Superior temporal gyrus (tissue), 1 donor: ENCODE measurements at regions not wholly inside any gene's neighbourhood (a gene's known extent, or its start where the extent isn't known, plus 50 kb on each side); places are given as distances from the start of the nearest gene placed in this dataset.

Experiments
- DNase-seq: peaks from one replicate; pipeline ENCODE4 v3.0.0-alpha.2; 2016; ENCODE audit errors: extremely low spot score

DNA sequence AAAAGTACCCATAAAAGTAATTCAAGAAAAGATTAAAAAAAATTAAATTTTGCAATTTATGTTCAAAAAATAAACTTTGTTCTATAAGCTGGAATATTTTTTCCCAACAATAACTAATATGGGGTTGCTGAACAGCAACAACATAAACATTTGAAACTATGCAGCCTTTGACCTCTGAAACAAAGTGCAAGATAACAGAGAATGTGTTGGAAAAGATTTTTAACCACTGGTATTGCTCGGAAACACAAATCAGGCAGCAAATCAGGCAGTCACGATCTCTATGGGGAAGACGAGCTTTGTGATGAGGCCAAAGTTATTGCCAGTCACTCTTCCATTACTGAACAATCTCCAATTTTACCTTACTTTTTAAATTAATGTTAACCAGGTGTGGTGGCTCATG is 332.1 kb downstream of the PABPC4L start:
- no peak for DNase-seq

GRCh38 chr4:133868856-133869255 is 332.7 kb downstream of the PABPC4L start:
- no peak for DNase-seq

DNA sequence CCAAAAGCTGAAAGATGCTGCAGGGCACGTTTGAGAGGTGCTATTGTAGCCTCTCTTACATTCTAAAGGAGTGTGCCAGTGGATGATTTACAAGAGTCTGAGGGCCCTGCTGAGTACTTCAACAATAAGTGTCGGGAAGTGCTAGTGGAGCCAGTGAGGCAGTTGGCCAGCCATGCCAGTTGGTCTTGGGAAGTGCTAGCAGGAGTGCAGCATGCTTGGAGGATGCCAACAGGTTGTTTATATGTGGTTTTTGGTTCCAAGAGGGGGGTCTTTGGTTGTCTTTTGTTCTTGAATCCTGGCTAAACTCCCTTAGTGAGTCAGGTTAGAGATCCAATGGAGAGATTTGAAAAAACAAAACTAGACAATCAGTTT is 335.3 kb downstream of the PABPC4L start:
- no peak for DNase-seq

DNA sequence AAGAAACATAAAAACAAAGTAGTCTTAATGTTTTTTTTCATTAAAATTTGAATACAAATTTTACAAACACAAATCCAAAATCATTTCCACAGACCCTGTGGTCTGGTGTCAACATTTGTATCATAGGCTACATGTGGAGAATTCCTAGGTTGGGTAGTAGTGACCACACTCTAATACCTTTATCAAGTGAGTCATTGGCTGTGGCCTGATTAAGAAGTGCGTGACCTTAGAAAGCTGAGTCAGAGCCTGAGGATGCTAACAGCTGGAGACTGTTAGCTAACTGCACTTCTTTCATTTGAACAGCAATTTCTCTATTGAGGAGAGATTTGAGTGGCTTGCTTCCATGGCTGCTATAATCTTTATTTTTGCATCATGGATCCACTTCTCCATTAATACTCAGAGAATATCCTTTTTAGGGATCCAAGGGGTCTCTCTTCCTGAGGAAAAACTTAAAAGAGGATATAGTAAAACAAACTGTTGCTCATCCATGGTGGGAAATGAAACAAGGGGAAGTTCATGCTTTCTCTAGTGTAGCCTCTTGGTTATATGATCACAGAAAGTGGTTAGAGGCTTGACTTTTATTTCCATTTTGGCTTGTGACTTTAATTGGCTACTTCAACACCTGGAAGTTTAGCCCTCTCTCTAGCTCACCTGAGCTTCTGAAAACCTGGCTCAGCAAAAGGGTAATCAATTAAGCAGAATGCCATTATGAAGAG is 335.8 kb downstream of the PABPC4L start:
- no peak for DNase-seq

DNA sequence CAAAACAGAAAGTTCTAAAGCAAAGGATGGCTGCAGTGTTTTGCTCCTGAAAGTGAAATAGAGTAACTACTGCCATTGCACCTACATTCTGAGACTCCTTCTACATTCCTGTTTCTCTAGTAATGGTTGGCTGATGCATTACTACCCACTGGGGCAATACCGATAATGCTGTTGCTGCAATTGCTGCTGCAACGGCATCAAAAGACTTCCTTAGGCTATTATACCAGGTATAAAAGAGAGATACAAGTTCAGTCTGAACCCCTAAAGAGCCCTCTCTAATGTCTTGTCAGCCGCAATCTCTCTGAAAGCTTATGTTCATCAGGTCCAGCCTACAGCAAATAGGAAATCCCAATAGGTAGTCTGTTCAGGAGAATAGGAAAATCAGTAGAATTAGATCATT is 338.4 kb downstream of the PABPC4L start:
- no peak for DNase-seq

DNA sequence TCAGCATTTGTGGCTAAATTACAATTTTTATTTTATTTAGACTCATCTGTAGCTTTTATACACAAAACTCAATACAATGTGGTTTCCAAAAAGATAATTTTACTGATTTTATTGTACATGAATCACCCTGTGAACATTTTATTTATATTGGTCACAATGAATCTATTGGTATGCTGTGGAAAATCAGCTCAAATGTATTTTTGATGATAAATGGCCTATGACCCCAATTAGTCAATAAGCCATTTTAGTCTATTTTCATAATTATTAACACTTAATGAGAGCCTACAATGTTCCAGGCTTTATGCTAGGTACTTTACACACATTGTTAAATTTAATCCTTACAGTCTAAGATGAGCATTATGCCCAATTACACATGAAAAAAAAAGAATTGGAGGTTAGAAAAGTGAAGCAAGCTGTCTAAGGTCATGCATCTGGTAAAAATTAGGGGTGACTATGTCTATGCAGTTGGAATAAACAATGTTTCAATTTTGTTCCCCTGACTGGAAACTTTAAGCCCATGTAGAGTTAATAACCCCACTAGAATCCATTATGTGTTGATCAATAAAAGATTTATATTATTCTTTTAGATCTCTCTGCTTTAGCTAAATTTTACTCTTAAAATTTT is 344.7 kb downstream of the PABPC4L start:
- no peak for DNase-seq

- DNase-seq = no peak
These were observed 346.6 kb downstream of the PABPC4L start for GRCh38 chr4:133855001-133855400.

- no peak for DNase-seq
These were observed 362.3 kb downstream of the PABPC4L start for GRCh38 chr4:133839326-133839725.

- no peak for DNase-seq
These were observed 378.4 kb downstream of the PABPC4L start for GRCh38 chr4:133823177-133823576.

DNA sequence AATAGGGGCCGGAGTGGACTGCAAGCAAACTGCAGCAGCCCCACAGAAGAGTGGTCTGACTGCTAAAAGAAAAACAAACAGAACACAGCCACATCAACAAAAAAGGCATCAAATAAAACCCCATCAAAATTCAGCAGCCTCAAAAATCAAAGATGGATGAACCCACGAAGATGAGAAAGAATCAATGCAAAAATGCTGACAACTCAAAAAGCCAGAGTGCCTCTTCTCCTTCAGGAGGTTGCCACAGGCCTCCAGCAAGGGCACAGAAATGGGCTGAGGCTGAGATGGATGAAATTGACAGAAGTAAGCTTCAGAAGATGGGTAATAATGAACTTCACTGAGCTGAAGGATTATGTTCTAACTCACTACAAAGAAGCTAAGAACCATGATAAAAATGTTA is 388.6 kb downstream of the PABPC4L start:
- no peak for DNase-seq

DNA sequence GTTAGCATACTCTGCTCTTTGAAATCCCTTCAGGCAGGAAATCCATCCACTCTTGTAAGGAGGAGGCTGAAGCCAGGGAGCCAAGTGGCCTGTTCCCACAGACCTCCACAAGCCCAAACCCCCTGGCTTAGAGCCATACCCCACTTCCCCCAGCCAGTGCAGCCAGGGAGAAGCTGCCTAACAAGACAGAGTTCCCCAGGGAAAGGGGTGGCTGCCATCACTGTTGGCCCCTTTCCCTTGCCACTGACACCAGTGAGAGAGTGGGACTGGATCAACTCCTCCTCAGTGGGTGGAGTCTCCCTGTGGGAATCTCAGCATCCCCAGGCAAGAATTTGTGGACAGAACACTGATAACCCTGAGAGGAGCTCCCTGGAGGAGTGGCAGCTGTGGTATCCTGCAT is 389.4 kb downstream of the PABPC4L start:
- DNase-seq = no peak

GRCh38 chr4:133808151-133808550 is 393.4 kb downstream of the PABPC4L start:
- no peak for DNase-seq

DNA sequence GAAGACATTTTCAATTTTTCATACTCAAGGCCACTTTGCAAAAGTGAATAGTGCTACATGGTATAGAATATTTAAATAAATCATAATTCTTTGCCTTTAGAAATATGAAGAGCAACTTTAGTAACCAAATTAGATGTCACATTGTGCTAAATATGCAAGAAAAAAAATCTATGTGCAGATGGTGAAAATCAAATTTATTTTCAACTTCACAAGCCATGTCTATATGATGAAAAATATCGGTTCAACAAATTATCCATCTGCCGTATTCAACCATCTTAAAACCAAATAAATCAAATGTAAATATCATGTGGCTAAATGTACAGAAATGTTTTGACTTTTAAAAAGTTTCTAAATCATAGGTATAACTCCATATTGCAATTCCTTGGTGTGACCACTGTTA is 398.2 kb downstream of the PABPC4L start:
- no peak for DNase-seq

DNA sequence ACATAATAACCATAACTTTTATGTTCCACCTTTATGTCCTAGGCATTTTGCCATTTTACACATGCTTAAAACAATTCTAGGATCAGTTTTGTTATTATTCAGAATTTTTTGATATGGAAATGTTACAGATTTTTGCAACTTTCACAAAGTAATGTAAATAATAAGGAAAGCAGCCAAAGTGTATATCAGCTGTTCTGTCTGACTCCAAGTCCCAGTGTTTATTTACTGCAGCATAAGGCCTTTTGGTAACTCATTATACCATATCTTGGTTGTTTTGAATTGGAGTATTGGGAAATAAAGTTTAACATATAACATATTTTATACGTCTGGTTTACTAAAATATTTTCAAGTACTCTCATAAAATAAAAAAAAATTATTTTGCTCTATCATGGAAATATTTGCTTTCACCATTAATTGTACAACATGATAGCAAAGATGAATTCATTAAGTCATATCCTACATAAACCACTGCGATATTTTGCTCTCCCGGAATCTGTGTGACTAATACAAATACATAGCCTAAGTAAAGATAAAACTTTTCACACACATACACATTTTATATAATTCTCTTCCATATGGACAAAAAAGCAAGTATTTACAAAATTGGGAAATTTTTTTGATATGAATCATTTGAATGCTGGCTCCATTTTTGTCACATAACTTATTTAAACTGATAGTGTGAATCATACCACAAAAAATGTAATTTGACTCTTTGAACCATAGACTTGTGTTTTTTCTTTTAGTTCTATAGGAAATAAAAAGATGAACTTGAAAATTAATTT is 399.0 kb downstream of the PABPC4L start:
- DNase-seq = no peak

- no peak for DNase-seq
These were observed 399.7 kb downstream of the PABPC4L start for GRCh38 chr4:133801883-133802282.

DNA sequence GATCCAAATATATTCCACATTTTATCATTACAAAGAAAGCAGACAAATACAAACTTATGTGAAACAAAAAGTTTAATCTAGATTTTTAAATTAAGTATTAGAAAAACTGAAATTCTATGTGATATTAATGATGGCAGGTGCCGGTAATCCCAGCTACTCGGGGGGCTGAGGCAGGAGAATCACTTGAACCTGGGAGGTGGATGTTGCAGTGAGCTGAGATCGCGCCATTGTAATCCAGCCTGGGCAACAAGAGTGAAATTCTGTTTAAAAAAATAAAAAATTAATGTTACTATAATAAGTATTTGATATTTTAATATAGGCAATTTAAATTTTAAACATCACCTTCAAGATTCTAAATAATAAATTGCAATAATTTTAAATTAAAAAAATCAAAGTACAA is 400.6 kb downstream of the PABPC4L start:
- no peak for DNase-seq

DNA sequence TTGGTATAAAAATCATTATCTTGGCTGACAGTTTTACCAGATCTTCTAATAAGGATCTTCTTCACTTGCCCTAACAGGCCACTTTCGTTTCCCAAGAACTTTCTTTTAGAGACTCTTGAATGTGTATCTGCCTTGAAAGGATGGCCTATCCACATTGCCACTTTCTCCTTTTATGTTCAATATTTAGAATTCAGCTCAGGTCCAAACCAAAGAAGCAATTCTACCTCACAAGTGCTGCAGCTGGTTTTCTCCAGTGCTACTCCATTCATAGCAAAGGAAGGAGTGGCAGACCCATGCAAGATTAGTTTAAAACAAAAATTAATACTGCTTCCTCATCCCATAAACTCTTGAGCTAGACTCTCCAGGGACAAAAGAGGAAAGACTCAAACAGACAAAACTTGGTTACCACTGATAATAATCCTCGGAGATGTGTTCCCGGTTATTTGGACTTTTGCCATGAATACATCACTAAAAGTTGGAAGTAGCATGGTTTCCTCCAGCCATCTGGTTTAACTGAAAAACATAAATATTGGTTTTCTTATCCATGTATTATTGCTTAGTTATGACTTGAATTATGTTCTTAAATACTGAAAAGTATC is 401.8 kb downstream of the PABPC4L start:
- DNase-seq = no peak

DNA sequence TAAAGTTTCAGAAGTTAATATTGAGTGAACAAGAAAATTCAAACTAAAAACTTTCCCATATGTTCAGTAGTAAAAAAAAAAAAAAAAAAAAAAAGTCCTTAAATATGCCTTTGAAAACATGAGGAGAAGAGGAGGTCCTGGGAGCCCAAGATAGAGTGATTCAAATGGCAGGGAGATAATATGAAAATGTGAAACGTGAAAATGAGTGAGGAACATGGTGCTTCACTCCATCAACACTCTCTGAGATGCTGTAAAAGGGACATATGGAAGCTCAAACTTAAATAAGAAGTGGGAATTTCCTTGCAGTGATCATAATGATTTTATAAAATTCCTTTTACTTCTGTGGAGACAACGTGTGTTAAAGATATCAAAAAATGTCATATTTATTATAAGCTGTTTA is 423.9 kb downstream of the PABPC4L start:
- no peak for DNase-seq

DNA sequence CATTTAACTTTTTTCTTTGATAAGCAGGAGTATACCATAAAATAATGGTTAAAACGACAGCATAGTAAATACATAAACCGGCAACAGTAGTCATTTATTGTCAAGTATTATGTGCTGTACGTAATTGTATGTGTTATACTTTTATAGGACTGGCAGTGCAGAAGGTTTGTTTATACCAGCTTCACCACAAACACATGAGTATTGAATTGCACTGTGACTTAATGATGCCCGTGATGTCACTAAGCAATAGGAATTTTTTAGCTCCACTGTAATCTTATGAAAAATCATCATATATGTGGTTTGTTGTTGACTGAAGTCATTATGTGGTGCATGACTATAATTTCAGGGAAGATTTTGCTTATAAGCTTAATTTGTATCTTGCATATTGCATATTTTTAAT is 424.6 kb downstream of the PABPC4L start:
- no peak for DNase-seq

- DNase-seq = no peak
These were observed 425.1 kb downstream of the PABPC4L start for GRCh38 chr4:133776503-133776902.

DNA sequence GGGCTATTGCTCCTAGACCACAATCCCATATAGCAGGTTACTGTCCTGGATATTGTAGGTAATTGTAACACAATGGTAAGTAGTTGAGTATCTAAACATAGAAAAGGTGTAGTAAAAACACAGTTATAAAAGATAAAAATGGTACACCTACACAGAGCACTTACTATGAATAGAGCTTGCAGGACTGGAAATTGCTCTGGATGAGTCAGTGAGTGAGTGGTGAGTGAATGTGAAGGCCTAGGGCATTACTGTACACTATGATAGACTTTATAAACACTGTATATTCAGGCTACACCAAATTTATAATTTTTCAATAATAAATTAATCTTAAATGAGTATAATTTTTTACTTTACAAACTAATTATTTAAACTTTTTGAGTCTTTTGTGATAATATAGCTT is 425.7 kb downstream of the PABPC4L start:
- DNase-seq = no peak

DNA sequence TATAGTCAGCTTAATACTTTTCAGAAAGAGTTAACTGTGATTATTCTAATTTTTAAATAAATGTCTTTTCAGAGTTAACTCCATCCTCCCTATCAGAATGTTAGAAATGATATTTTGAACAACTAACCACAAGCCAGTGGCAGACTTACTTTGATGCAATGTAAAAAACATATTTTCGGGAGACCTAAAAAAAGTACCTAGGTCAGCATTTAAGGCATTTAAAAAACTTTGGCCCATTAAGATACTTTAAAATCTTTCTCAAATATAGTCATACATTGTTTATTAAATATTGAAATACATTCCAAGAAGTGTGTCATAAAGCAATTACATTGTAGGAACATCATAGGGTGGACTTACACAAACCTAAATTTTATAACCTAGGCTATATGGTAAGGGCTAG is 426.1 kb downstream of the PABPC4L start:
- DNase-seq = no peak

DNA sequence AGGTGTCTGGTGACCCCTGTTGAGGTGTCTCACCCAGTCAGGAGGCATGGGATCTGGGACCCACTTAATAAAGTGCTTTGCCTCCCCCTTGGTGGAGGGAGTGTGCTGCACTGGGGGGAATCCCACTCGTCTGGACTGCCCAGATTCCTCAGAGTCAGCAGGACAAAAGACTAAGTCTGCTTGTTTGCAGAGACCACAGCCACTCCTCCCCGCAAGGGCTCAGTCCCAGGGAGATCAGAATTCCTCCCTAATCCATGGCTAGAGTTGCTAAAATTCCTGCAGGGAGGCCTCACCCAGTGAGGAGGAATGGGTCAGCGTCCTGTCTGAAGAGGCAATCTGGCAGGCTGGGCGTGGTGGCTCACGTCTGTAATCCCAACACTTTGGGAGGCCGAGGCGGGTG is 442.2 kb downstream of the PABPC4L start:
- no peak for DNase-seq
